Gastroesophageal sphincter (tissue), 4 donors: ENCODE measurements at regions not wholly inside any gene's neighbourhood (a gene's known extent, or its start where the extent isn't known, plus 50 kb on each side); places are given as distances from the start of the nearest gene placed in this dataset.

Experiments
- ATAC-seq: fragments of 150-250 bp; one replicate; pipeline ENCODE4 v1.9.1; 2016; ENCODE audit warnings: mild to moderate bottlenecking, moderate library complexity
- H3K27ac ChIP-seq, 4 donors: fragments of 200-600 bp; sonication (generic) in 3 of 4; 1 replicate in 3 of 4; 2 replicates in 1 of 4; pipeline ENCODE4 v1.5.1; 2016 to 2019
- H3K27me3 ChIP-seq: fragments of 200-600 bp; sonication (generic); one replicate; pipeline ENCODE4 v1.5.1; 2019
- H3K36me3 ChIP-seq, 2 donors: fragments of 200-600 bp; sonication (generic); one replicate each; pipeline ENCODE4 v1.5.1; 2019; ENCODE audit warnings: control low read depth in 1 of 2
- H3K4me1 ChIP-seq, 3 donors: fragments of 200-600 bp; sonication (generic); 1 replicate in 2 of 3; 2 replicates in 1 of 3; pipeline ENCODE4 v1.5.1; 2016 to 2019; ENCODE audit warnings: control low read depth in 2 of 3
- H3K4me3 ChIP-seq, 2 donors: fragments of 200-600 bp; sonication (generic); one replicate each; pipeline ENCODE4 v1.5.1; 2019; ENCODE audit warnings: mild to moderate bottlenecking in 1 of 2, moderate library complexity in 1 of 2
- H3K9me3 ChIP-seq, 3 donors: fragments of 200-600 bp; sonication (generic); one replicate each; pipeline ENCODE4 v1.5.1; 2017 to 2019; ENCODE audit warnings: control low read depth in 2 of 3
- EP300 ChIP-seq: sonication (generic); formaldehyde crosslinking; IDR thresholded peaks from one replicate; pipeline ENCODE4 v1.6.1; 2017; ENCODE audit warnings: antibody characterized with exemption, mild to moderate bottlenecking
- POLR2A ChIP-seq, 2 donors: fragments of 450-650 bp; IDR thresholded peaks; one replicate each; pipeline ENCODE4 v1.6.1; 2017; ENCODE audit warnings: antibody characterized with exemption in 2 of 2, mild to moderate bottlenecking in 2 of 2, moderate library complexity in 1 of 2
- POLR2AphosphoS5 ChIP-seq: sonication (generic); formaldehyde crosslinking; IDR thresholded peaks from one replicate; pipeline ENCODE4 v1.6.1; 2017; ENCODE audit warnings: antibody characterized with exemption
- WGBS, 2 donors: methylation state at CpG; one replicate each; pipeline ENCODE4 v1.1.5; 2018; ENCODE audit warnings: low coverage in 1 of 2; 5-methylcytosine and 5-hydroxymethylcytosine counted together
- TF ChIP-seq, protein P1 (sequence below), 4 experiments: fragments of 200-600 bp in 2 of 4; fragments of 450-650 bp in 2 of 4; sonication (generic) in 1 of 4; IDR thresholded peaks; one replicate each; pipeline ENCODE4 v1.5.1; 2017 to 2019; ENCODE audit warnings: antibody characterized with exemption in 4 of 4, mild to moderate bottlenecking in 2 of 4, moderate library complexity in 2 of 4

DNA sequence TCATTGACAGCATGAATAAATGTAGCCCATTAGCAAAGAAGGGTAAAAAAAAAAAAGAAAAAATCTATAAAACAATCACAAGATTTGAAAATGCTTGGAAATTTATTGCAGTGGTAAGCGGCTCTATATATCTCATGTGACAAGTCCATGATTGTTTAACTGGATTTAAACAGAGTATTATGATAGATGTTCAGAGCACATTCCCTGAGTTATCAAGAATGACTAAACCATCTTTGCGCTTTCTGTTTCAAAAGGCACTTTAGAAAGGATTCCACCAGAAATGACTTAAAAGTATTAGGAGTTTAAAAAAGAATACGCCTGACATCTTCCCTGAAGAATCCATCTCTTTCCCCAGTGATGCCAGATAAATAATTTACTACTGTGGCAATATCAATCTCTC lies 409.5 kb upstream of the UBE2E3 start:
- Histone ChIP-seq H3K36me3 (no peaks in the 10 kb centered on the region), H3K9me3 (no peaks in the 10 kb centered on the region), H3K27ac (no peak overlapping the region), H3K4me1 (no peaks in the 10 kb centered on the region), H3K4me3 (no peak overlapping the region), H3K27me3 (no peaks in the 10 kb centered on the region)
- ATAC-seq = no peak
- TF ChIP-seq EP300 (no peak), POLR2A (IDR thresholded peaks at IDR 0.05) (no peak), POLR2AphosphoS5 (no peak)
- TF ChIP-seq, protein P1, sequence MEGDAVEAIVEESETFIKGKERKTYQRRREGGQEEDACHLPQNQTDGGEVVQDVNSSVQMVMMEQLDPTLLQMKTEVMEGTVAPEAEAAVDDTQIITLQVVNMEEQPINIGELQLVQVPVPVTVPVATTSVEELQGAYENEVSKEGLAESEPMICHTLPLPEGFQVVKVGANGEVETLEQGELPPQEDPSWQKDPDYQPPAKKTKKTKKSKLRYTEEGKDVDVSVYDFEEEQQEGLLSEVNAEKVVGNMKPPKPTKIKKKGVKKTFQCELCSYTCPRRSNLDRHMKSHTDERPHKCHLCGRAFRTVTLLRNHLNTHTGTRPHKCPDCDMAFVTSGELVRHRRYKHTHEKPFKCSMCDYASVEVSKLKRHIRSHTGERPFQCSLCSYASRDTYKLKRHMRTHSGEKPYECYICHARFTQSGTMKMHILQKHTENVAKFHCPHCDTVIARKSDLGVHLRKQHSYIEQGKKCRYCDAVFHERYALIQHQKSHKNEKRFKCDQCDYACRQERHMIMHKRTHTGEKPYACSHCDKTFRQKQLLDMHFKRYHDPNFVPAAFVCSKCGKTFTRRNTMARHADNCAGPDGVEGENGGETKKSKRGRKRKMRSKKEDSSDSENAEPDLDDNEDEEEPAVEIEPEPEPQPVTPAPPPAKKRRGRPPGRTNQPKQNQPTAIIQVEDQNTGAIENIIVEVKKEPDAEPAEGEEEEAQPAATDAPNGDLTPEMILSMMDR (IDR thresholded peaks at IDR 0.05) = no peak
- WGBS, 2 donors = 62 to 77% methylated on average over 3 of the region's 3 CpGs

DNA sequence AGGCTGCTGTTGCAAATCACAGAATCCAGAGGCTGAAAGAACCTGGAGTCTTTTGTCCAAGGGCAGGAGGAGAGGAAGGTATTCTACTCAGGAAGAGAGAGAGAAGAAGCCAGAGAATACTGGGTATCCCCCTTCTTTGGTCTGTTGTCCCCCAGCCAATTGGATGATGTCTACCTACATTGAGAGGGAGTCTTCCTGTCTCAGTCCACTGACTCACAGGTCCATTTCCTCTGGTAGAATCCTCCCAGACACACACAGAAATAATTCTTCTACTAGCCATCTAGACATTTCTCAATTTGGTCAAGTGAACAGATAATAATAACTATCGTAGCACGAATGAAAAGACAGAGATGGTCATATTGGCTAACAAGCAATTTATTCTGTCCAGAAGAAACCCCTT lies 416.4 kb upstream of the UBE2E3 start:
- H3K4me3 ChIP-seq = no peak overlapping the region
- H3K27ac ChIP-seq = no peak overlapping the region
- no peaks in the 10 kb centered on the region for H3K4me1 ChIP-seq
- TF ChIP-seq, protein P1 (IDR thresholded peaks at IDR 0.05) = no peak
- TF ChIP-seq EP300 (no peak), POLR2A (IDR thresholded peaks at IDR 0.05) (no peak), POLR2AphosphoS5 (no peak)
- no peak for ATAC-seq
- no peaks in the 10 kb centered on the region for H3K9me3 ChIP-seq
- WGBS, 2 donors = 91 to 100% methylated on average over 2 of the region's 2 CpGs
- no peaks in the 10 kb centered on the region for H3K36me3 ChIP-seq
- no peaks in the 10 kb centered on the region for H3K27me3 ChIP-seq

GRCh38 chr2:180562378-180562777 lies 418.0 kb upstream of the UBE2E3 start:
- no peaks in the 10 kb centered on the region for H3K36me3 ChIP-seq
- TF ChIP-seq EP300 = no peak
- TF ChIP-seq, protein P1 (IDR thresholded peaks at IDR 0.05) = no peak
- TF ChIP-seq POLR2A (IDR thresholded peaks at IDR 0.05) = no peak
- TF ChIP-seq POLR2AphosphoS5 = no peak
- H3K27ac ChIP-seq = no peak overlapping the region
- H3K9me3 ChIP-seq = no peaks in the 10 kb centered on the region
- no peak overlapping the region for H3K4me3 ChIP-seq
- ATAC-seq = no peak
- H3K27me3 ChIP-seq = no peaks in the 10 kb centered on the region
- H3K4me1 ChIP-seq = no peaks in the 10 kb centered on the region
- 46 to 100% methylated on average over 1 to 3 of the region's 3 CpGs for WGBS, 2 donors

GRCh38 chr2:180559771-180560170 lies 420.6 kb upstream of the UBE2E3 start:
- TF ChIP-seq POLR2A (IDR thresholded peaks at IDR 0.05) (no peak), POLR2AphosphoS5 (no peak), EP300 (no peak)
- TF ChIP-seq, protein P1 (IDR thresholded peaks at IDR 0.05) = no peak
- Histone ChIP-seq H3K36me3 (no peaks in the 10 kb centered on the region), H3K9me3 (no peaks in the 10 kb centered on the region), H3K4me1 (no peaks in the 10 kb centered on the region), H3K4me3 (no peak overlapping the region), H3K27ac (no peak overlapping the region), H3K27me3 (no peaks in the 10 kb centered on the region)
- 57 to 82% methylated on average over 3 to 5 of the region's 5 CpGs for WGBS, 2 donors
- no peak for ATAC-seq

DNA sequence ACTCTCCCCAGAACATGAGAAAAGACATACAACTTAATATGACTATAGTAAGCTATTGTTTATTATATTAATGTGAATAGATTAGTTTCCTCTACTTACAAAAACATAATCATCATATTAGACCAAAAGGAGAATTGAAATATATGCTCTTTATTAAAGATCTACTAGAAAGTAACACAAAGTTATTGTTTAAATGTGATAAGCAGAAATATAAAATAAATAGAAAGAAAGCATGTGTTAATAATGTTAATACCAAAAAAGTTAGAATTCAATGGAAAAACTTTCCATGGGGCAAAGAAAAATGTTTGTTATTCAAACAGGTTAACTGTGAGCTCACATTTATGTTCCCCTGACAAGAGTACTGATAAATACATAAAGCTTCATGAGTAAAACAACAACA lies 421.4 kb upstream of the UBE2E3 start:
- Histone ChIP-seq H3K9me3 (no peaks in the 10 kb centered on the region), H3K4me3 (no peak overlapping the region), H3K4me1 (no peaks in the 10 kb centered on the region), H3K36me3 (no peaks in the 10 kb centered on the region), H3K27ac (no peak overlapping the region), H3K27me3 (no peaks in the 10 kb centered on the region)
- ATAC-seq = no peak
- no peak for TF ChIP-seq POLR2AphosphoS5
- TF ChIP-seq EP300 = no peak
- no peak for TF ChIP-seq POLR2A (IDR thresholded peaks at IDR 0.05)
- TF ChIP-seq, protein P1 (IDR thresholded peaks at IDR 0.05) = no peak
